GM23248 (cell line): ENCODE measurements at regions not wholly inside any gene's neighbourhood (a gene's known extent, or its start where the extent isn't known, plus 50 kb on each side); places are given as distances from the start of the nearest gene placed in this dataset.

ENCODE experiments used
- EZH2 ChIP-seq: fragments of 200-600 bp; sonication (generic); IDR thresholded peaks from 2 replicates; pipeline ENCODE4 v1.6.1; 2018; ENCODE audit warnings: antibody characterized with exemption, mild to moderate bottlenecking; ENCODE audit not compliant: insufficient read depth, poor library complexity, severe bottlenecking
- EZH2phosphoT487 ChIP-seq: fragments of 200-600 bp; sonication (generic); IDR thresholded peaks from 2 replicates; pipeline ENCODE4 v1.6.1; 2018; ENCODE audit warnings: antibody characterized with exemption, moderate library complexity, mild to moderate bottlenecking, low read depth; ENCODE audit not compliant: insufficient read depth

DNA sequence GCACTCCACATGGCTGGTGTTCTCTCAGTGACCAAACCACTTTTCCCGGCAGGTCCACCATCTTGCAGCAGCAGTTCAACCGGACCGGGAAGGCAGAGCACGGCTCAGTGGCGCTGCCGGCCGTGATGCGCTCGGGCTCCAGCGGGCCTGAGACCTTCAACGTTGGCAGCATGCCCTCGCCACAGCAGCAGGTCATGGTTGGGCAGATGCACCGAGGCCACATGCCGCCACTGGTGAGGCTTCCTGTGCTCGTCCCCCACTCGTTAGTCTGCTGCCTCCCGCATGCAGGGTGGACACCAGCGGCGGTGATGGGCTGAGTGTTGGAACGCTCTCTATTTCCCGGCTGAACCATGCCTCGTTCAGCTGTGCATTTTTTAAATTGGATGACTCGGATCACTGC, 344.9 kb upstream of the TPM1 start:
- TF ChIP-seq EZH2 (no peak), EZH2phosphoT487 (no peak)
